K562 (cell line): ENCODE measurements at regions not wholly inside any gene's neighbourhood (a gene's known extent, or its start where the extent isn't known, plus 50 kb on each side); places are given as distances from the start of the nearest gene placed in this dataset.

Source experiments
- ATAC-seq: fragments of 200-7000 bp; cut with Tn5 transposase; 3 replicates; pipeline ENCODE4 v1.9.1; 2020; ENCODE audit warnings: moderate library complexity
- BruUV-seq: library from RNA; stranded (reverse); fragments of 400-500 nt; replicated peaks from 2 replicates; lab custom pipeline; 2021; lab: Mats Ljungman, UMichigan
- CTCF ChIA-PET: fragments of 300-600 bp; formaldehyde crosslinking; extraction: SDS; loops from one replicate; lab custom pipeline; 2021; ENCODE audit warnings: low intra/inter-chr PET ratio; lab: Yijun Ruan, JAX
- POLR2A ChIA-PET: fragments of 300-600, 350-650 bp; sonication (Branson Sonifier 250); formaldehyde crosslinking; extraction: SDS; loops from one replicate; lab custom pipeline; 2021; ENCODE audit warnings: antibody characterized with exemption, inconsistent platforms; lab: Yijun Ruan, JAX
- DNase-seq, 4 experiments: peaks; one replicate each; pipeline versions ENCODE4 v3.0.0 to v3.0.0-alpha.2; 2011 to 2018; ENCODE audit warnings: low spot score in 3 of 4, mixed read lengths in 3 of 4; ENCODE audit errors: extremely low read depth in 1 of 4
- FAIRE-seq: peaks from 2 replicates; lab custom pipeline; 2011; peaks lifted over from hg19 to GRCh38; lab: Jason Lieb, UNC
- H2AFZ ChIP-seq: 2 replicates; pipeline ENCODE4 v1.6.0; 2011; ENCODE audit warnings: low read depth, low read length, control low read depth, inconsistent platforms
- H3K27ac ChIP-seq: fragments of 200-600 bp; 3 replicates; pipeline ENCODE4 v1.8.0; 2011; ENCODE audit warnings: low read depth, mild to moderate bottlenecking, control low read depth, inconsistent platforms, low read length, moderate library complexity, mixed read lengths; ENCODE audit errors: extremely low read depth
- H3K27me3 ChIP-seq, 2 experiments: fragments of 300-600 bp in 1 of 2; 2 replicates in 1 of 2; 3 replicates in 1 of 2; pipeline versions ENCODE4 v1.6.0 to v1.8.0; 2011; ENCODE audit warnings: inconsistent platforms in 2 of 2, low read length in 2 of 2, mild to moderate bottlenecking in 1 of 2, mixed read lengths in 1 of 2, moderate library complexity in 1 of 2; ENCODE audit not compliant: control insufficient read depth in 2 of 2, insufficient read depth in 2 of 2
- H3K36me3 ChIP-seq: fragments of 300-600 bp; 3 replicates; pipeline ENCODE4 v1.8.0; 2011; ENCODE audit warnings: mild to moderate bottlenecking, low read length, inconsistent platforms; ENCODE audit not compliant: control insufficient read depth, insufficient read depth
- H3K4me1 ChIP-seq, 2 experiments: fragments of 200-600 bp in 1 of 2; replicated peaks in 1 of 2; 2 replicates in 1 of 2; 3 replicates in 1 of 2; pipeline versions ENCODE4 v1.5.1 to v1.8.0; 2011; ENCODE audit warnings: inconsistent platforms in 2 of 2, low read length in 2 of 2, mild to moderate bottlenecking in 1 of 2, mixed read lengths in 1 of 2, moderate library complexity in 1 of 2; ENCODE audit not compliant: control insufficient read depth in 2 of 2, insufficient read depth in 2 of 2
- H3K4me2 ChIP-seq: 2 replicates; pipeline ENCODE4 v1.6.1; 2011; ENCODE audit warnings: low read length, control low read depth, inconsistent platforms, mixed read lengths; ENCODE audit not compliant: insufficient read depth
- H3K4me3 ChIP-seq: fragments of 200-600 bp; sonication (generic), shearing (Covaris generic); 2 replicates; pipeline ENCODE4 v1.5.1; 2016; ENCODE audit warnings: control low read depth, inconsistent platforms
- H3K79me2 ChIP-seq: fragments of 200-600 bp; 3 replicates; pipeline ENCODE4 v1.8.0; 2011; ENCODE audit warnings: low read length, inconsistent platforms; ENCODE audit not compliant: control insufficient read depth, insufficient read depth
- H3K9ac ChIP-seq, 2 experiments: 2 replicates each; pipeline versions ENCODE4 v1.6.0 to v1.6.1; 2011; ENCODE audit warnings: low read depth in 2 of 2, low read length in 2 of 2, control low read depth in 1 of 2, inconsistent platforms in 1 of 2, mild to moderate bottlenecking in 1 of 2, mixed read lengths in 1 of 2; ENCODE audit not compliant: insufficient read depth in 1 of 2
- H3K9me1 ChIP-seq: one replicate; pipeline ENCODE4 v1.6.0; 2011; ENCODE audit warnings: inconsistent platforms, mild to moderate bottlenecking, low read length, moderate library complexity; ENCODE audit not compliant: control insufficient read depth, insufficient read depth
- H3K9me3 ChIP-seq: replicated peaks from 2 replicates; pipeline ENCODE4 v1.5.1; 2011; ENCODE audit warnings: low read depth, low read length, inconsistent platforms; ENCODE audit not compliant: control insufficient read depth, insufficient read depth
- H4K20me1 ChIP-seq: replicated peaks from 2 replicates; pipeline ENCODE4 v1.6.1; 2011; ENCODE audit warnings: low read length, inconsistent platforms, mixed read lengths; ENCODE audit not compliant: control insufficient read depth, insufficient read depth
- BCL6 ChIP-seq: fragments of 250-450 bp; sonication (Bioruptor Pico); IDR thresholded peaks from 2 replicates; pipeline ENCODE4 v1.4.0; 2020
- CBX8 ChIP-seq: fragments of 200-600 bp; sonication (generic); IDR thresholded peaks from 2 replicates; pipeline ENCODE4 v1.6.1; 2012; ENCODE audit warnings: borderline replicate concordance, mixed run types, low read depth, mild to moderate bottlenecking, moderate library complexity, mixed read lengths, low read length, control low read depth, inconsistent platforms; ENCODE audit not compliant: poor library complexity, severe bottlenecking; ENCODE audit errors: extremely low read depth
- NCOA6 ChIP-seq: fragments of 450-650 bp; IDR thresholded peaks from 2 replicates; pipeline ENCODE4 v1.6.1; 2017; ENCODE audit warnings: mild to moderate bottlenecking
- NFXL1 ChIP-seq: fragments of 450-650 bp; formaldehyde crosslinking; IDR thresholded peaks from 2 replicates; pipeline ENCODE4 v1.4.0; 2021; ENCODE audit warnings: mild to moderate bottlenecking
- POLR2G ChIP-seq: fragments of 200-400 bp; formaldehyde crosslinking; IDR thresholded peaks from 2 replicates; pipeline ENCODE4 v1.6.1; 2017; ENCODE audit warnings: low read depth, mild to moderate bottlenecking, antibody characterized with exemption, low read length, moderate library complexity
- RREB1 ChIP-seq: fragments of 250-450 bp; sonication (Bioruptor Pico); IDR thresholded peaks from 2 replicates; pipeline ENCODE4 v1.4.0; 2020
- XRCC5 ChIP-seq: fragments of 200-400 bp; formaldehyde crosslinking; IDR thresholded peaks from 2 replicates; pipeline ENCODE4 v1.6.1; 2017; ENCODE audit warnings: low read depth, mild to moderate bottlenecking, low read length
- ZBTB7A ChIP-seq: IDR thresholded peaks from 2 replicates; pipeline ENCODE4 v1.6.1; 2011; ENCODE audit warnings: low read depth, mild to moderate bottlenecking, low read length, moderate library complexity, borderline replicate concordance; ENCODE audit not compliant: control insufficient read depth
- ZKSCAN8 ChIP-seq: fragments of 200-800 bp; sonication (Bioruptor generic); IDR thresholded peaks from 2 replicates; pipeline ENCODE4 v1.6.1; 2016; ENCODE audit warnings: missing genetic modification characterization, missing compliant biosample characterization
- ZNF184 ChIP-seq: sonication (generic); formaldehyde crosslinking; IDR thresholded peaks from 2 replicates; pipeline ENCODE4 v1.5.0; 2020; ENCODE audit warnings: missing genetic modification reagents
- ZNF274 ChIP-seq: IDR thresholded peaks from 2 replicates; pipeline ENCODE4 v1.6.1; 2011; ENCODE audit warnings: low read depth, mild to moderate bottlenecking, low read length, moderate library complexity, borderline replicate concordance
- ZNF354B ChIP-seq: fragments of 250-450 bp; sonication (Bioruptor Pico); IDR thresholded peaks from 2 replicates; pipeline ENCODE4 v1.4.0; 2020
- WGBS: fragments of 100-300 bp; shearing (Covaris generic); methylation state at CpG from one replicate; pipeline ENCODE4 v1.1.6; 2016; ENCODE audit warnings: low coverage, mixed read lengths; ENCODE audit not compliant: insufficient coverage; ENCODE audit errors: missing lambda C conversion rate; 5-methylcytosine and 5-hydroxymethylcytosine counted together
- in situ Hi-C: fragments of 300-500 bp; cut with MboI; formaldehyde crosslinking; loops from 4 replicates; pipeline ENCODE4 v1.15.0; 2018; ENCODE audit warnings: inconsistent platforms, mixed read lengths
- intact Hi-C: fragments of 100-400 bp; cut with micrococcal nuclease; formaldehyde crosslinking; loops from 2 replicates; pipeline ENCODE4 v1.14.2; 2022

- no peaks in the 10 kb centered on the region for H3K4me1 ChIP-seq
- no peak for TF ChIP-seq ZNF274
- TF ChIP-seq CBX8 = no peak
- TF ChIP-seq POLR2G = no peak
- no peak for TF ChIP-seq NFXL1 (CRISPR knock-in tag)
- no peak for TF ChIP-seq ZKSCAN8
- no peak for TF ChIP-seq NCOA6
- no peak for TF ChIP-seq RREB1
- no peak for TF ChIP-seq ZNF184
- TF ChIP-seq ZBTB7A = no peak
- no peak for TF ChIP-seq XRCC5
- TF ChIP-seq BCL6 = no peak
- no peak for TF ChIP-seq ZNF354B (CRISPR knock-in tag)
- TF ChIP-seq, all 486 proteins: peak for 0
- 0% methylated on average over 2 of the region's 2 CpGs for WGBS
- Histone ChIP-seq H2AFZ (no peak overlapping the region), H3K9ac (no peak overlapping the region), H3K4me3 (no peak overlapping the region), H3K79me2 (no peaks in the 10 kb centered on the region), H3K27ac (no peak overlapping the region), H3K9me3 (no peaks in the 10 kb centered on the region), H4K20me1 (no peaks in the 10 kb centered on the region), H3K9me1 (no peaks in the 10 kb centered on the region), H3K36me3 (no peaks in the 10 kb centered on the region), H3K27me3 (no peaks in the 10 kb centered on the region), H3K4me2 (no peak overlapping the region)
- POLR2A ChIA-PET = no interaction called here
- intact Hi-C loops = no loop called here
- in situ Hi-C loops = no loop called here
- no peak for ATAC-seq
- no peak for FAIRE-seq
- DNase-seq = no peak
- BruUV-seq = no TSS peak
- CTCF ChIA-PET = no interaction called here
These were observed 67.8 kb upstream of the OR9G4 start for GRCh38 chr11:56816259-56816658.
